Ovary (tissue), 7 donors: ENCODE measurements at regions not wholly inside any gene's neighbourhood (a gene's known extent, or its start where the extent isn't known, plus 50 kb on each side); places are given as distances from the start of the nearest gene placed in this dataset.

Source experiments
- DNase-seq, 5 donors: peaks; one replicate each; pipeline ENCODE4 v3.0.0-alpha.2; 2019 to 2020
- H3K27ac ChIP-seq, 2 donors: fragments of 200-600 bp; one replicate each; pipeline versions ENCODE4 v1.5.1 to v1.8.0; 2019 to 2022
- H3K27me3 ChIP-seq: fragments of 200-600 bp; one replicate; pipeline ENCODE4 v1.8.0; 2022
- H3K36me3 ChIP-seq: fragments of 200-600 bp; sonication (generic); one replicate; pipeline ENCODE4 v1.5.1; 2019
- H3K4me1 ChIP-seq: one replicate; pipeline ENCODE4 v1.8.1; 2013; ENCODE audit warnings: mild to moderate bottlenecking, moderate library complexity; ENCODE audit not compliant: insufficient read depth
- H3K4me3 ChIP-seq: fragments of 200-600 bp; sonication (generic); one replicate; pipeline ENCODE4 v1.5.1; 2017
- H3K9me3 ChIP-seq, 2 donors: fragments of 200-600 bp in 1 of 2; sonication (generic) in 1 of 2; one replicate each; pipeline versions ENCODE4 v1.5.1 to v1.8.1; 2013 to 2019; ENCODE audit warnings: mild to moderate bottlenecking in 1 of 2, moderate library complexity in 1 of 2
- CTCF ChIP-seq, 3 donors: fragments of 450-650 bp in 2 of 3; fragments of 200-600 bp in 1 of 3; IDR thresholded peaks; one replicate each; pipeline versions ENCODE4 v1.5.1 to v1.8.0; 2016 to 2022; ENCODE audit warnings: antibody characterized with exemption in 3 of 3, mild to moderate bottlenecking in 1 of 3
- EP300 ChIP-seq: sonication (generic); formaldehyde crosslinking; IDR thresholded peaks from one replicate; pipeline ENCODE4 v1.6.1; 2017; ENCODE audit warnings: antibody characterized with exemption
- POLR2A ChIP-seq: fragments of 450-650 bp; IDR thresholded peaks from one replicate; pipeline ENCODE4 v1.6.1; 2017; ENCODE audit warnings: antibody characterized with exemption, mild to moderate bottlenecking, moderate library complexity
- WGBS, 3 donors: extraction: QIAGEN DNeasy Blood & Tissue Kit in 1 of 3; methylation state at CpG; one replicate each; pipeline versions ENCODE4 v1.1.5 to v1.1.7; 2013 to 2017; 5-methylcytosine and 5-hydroxymethylcytosine counted together
- intact Hi-C, 4 donors: fragments of 100-400 bp; cut with DNase I; formaldehyde crosslinking; loops; one replicate each; pipeline versions ENCODE4 v1.11.0 to v1.15.1; 2022 to 2023
- donor health status: DM: no; HTN: no; CAD: no; lungs with moderate emphysema.
- donor health status: DM: no; HTN: no; CAD: no.
- donor health status: Bipolar disorder and iron deficiency.
- donor health status: DM: no; HTN: no; CAD: no.
- donor health status: DM: yes; HTN: yes; CAD: no.

GRCh38 chr12:42695490-42695995 lies 106.0 kb upstream of the PRICKLE1 start:
- Histone ChIP-seq H3K9me3 (no peaks in the 10 kb centered on the region), H3K36me3 (no peaks in the 10 kb centered on the region), H3K27ac (no peak overlapping the region), H3K27me3 (no peaks in the 10 kb centered on the region), H3K4me3 (no peak overlapping the region), H3K4me1 (no peaks in the 10 kb centered on the region)
- intact Hi-C loops, result no loop called here
- WGBS, 3 donors, result 88 to 95% (median 93%) methylated on average over 5 of the region's 5 CpGs
- TF ChIP-seq POLR2A (no peak), EP300 (no peak), CTCF (IDR thresholded peaks at IDR 0.05) (no peak)
- no peak for DNase-seq

GRCh38 chr12:42692749-42693148 lies 103.2 kb upstream of the PRICKLE1 start:
- Histone ChIP-seq H3K4me3 (peak overlapping the region; percentile 39), H3K4me1 (no peaks in the 10 kb centered on the region), H3K27me3 (no peaks in the 10 kb centered on the region), H3K36me3 (no peaks in the 10 kb centered on the region), H3K9me3 (no peaks in the 10 kb centered on the region), H3K27ac (peak overlapping the region in 1 of 2 donors; percentile 33)
- no peak for DNase-seq
- TF ChIP-seq POLR2A (no peak), CTCF (IDR thresholded peaks at IDR 0.05) (no peak), EP300 (no peak)
- intact Hi-C loops, result no loop called here

GRCh38 chr12:42691991-42692557 lies 102.5 kb upstream of the PRICKLE1 start:
- TF ChIP-seq CTCF (IDR thresholded peaks at IDR 0.05) (no peak), POLR2A (no peak), EP300 (no peak)
- Histone ChIP-seq H3K27ac (peak overlapping the region in 1 of 2 donors; percentile 33), H3K9me3 (no peaks in the 10 kb centered on the region), H3K4me1 (no peaks in the 10 kb centered on the region), H3K4me3 (peak overlapping the region; percentile 39), H3K27me3 (no peaks in the 10 kb centered on the region), H3K36me3 (no peaks in the 10 kb centered on the region)
- DNase-seq, result peak in 4 of 5 donors; percentile 22 to 38 (median 26)
- intact Hi-C loops, result no loop called here
- 36 to 55% (median 40%) methylated on average over 8 of the region's 8 CpGs for WGBS, 3 donors

- 93 to 99% (median 95%) methylated on average over 2 of the region's 2 CpGs for WGBS, 3 donors
- no peak for DNase-seq
- no peak for TF ChIP-seq EP300
- TF ChIP-seq CTCF (IDR thresholded peaks at IDR 0.05), result no peak
- TF ChIP-seq POLR2A, result no peak
- no peaks in the 10 kb centered on the region for H3K4me1 ChIP-seq
- no peaks in the 10 kb centered on the region for H3K27me3 ChIP-seq
- no peaks in the 10 kb centered on the region for H3K9me3 ChIP-seq
- no peaks in the 10 kb centered on the region for H3K36me3 ChIP-seq
- H3K4me3 ChIP-seq, result no peak overlapping the region
- intact Hi-C loops, result no loop called here
- no peak overlapping the region for H3K27ac ChIP-seq
Observed at GRCh38 chr12:42690264-42690663, 100.7 kb upstream of the PRICKLE1 start.
